ENCODE measurements at regions not wholly inside any gene's neighbourhood (a gene's known extent, or its start where the extent isn't known, plus 50 kb on each side); places are given as distances from the start of the nearest gene placed in this dataset.

DNA sequence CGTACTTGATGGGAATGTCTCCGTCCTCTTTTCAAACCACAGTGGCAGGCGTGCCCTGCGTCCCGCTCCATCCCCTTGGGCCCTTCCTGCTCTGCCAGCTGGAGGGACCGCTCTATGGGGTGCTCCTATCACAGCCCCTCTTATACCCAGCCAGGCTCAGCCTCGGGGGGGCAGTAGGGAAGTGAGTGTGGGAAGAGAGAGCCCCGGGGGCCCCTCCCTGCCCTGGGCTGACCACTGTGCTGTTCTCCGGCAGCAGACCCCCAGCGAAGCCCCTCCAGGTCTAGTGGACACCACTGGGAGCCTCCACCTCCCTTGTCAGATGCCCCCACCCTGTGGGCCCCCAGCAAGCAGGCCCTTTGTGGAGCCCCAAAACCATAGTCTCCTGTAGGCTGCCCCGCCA, 572.5 kb downstream of the BRD1 start:
- peak; percentile 48 for DNase-seq (ENCODE audit: low spot score)
- intact Hi-C loops (cut with DNase I) = no loop called here

GRCh38 chr22:49253656-49254055, 574.0 kb downstream of the BRD1 start:
- intact Hi-C loops (cut with DNase I) = no loop called here
- DNase-seq (ENCODE audit: low spot score) = peak; percentile 48

DNA sequence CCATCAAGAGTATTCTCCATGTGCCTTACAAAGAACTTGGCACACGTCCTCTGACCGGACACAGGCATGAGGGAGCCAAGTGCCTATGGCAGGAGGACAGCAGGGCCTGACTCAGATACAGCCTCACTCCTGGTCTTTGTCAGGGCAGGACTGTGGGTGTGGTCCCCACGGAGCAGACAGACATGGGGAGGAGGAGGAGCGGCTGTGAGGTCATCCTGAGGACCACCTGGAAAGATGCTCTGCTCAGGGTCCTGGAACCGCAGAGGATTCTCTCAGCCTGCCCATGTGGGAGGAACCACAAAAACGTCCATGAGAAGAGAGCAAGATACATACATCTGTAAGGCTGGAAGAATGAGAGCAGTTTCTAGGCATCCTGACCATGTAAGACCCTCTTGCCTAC, 576.3 kb downstream of the BRD1 start:
- intact Hi-C loops (cut with DNase I) = no loop called here
- DNase-seq (ENCODE audit: low spot score) = peak; percentile 35

DNA sequence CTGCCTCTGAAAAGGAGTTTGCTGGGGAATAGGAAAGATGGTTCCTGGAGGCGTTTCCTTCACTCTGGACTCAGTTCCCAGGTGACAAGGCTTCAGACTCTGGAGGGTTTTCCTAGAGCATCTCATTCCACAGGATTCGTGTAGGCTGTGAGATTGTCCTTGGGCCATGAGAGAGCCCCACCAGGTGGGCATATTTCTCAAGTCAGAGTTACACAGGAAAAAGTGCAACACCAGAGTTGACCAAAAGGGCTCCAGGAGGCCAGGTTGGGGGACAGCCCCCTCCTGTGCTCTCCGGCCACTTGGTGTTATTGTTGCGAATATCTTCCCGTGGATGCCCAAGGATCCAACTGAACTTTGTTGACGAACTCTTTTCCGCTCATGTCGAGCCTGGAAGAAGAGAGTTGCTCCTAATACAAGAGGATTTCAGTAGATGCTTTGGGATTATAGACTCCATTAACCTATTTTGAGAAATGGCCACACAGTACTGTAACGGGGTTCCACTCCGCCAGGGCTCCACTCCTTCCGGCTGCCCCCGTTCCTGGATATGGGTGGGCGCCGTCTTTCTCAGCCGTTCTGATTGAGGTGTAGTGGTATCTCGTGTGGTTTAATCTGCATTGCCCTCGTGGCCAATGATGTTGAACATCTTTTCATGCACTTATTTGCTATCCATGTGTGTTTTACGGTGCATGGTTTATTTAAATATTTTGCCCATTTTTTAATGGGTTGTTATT, 580.3 kb downstream of the BRD1 start:
- DNase-seq (ENCODE audit: low spot score) = no peak
- intact Hi-C loops (cut with DNase I) = no loop called here

GRCh38 chr22:49244466-49245420, 582.9 kb downstream of the BRD1 start:
- intact Hi-C loops (cut with DNase I) = no loop called here
- DNase-seq (ENCODE audit: low spot score) = peak; percentile 58

DNA sequence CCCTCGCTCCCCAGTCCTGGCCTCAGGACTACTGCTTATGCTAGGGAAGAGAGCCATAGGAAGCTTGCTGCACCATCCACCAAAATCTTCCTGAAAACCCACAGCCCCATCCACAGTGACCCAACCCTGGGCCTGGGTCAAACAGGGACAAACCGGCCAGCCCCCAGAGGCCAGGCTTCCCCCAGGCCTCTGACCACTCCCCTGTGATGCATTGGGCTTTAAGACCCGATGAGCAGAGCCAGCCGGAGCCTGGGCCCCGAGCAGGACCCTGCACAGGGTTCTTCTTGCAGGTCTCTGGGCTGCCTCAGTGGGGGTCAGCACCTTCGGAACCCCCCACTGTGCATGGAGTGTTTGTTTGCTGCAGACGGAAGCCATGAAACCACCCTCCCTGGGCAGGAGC, 583.7 kb downstream of the BRD1 start:
- DNase-seq (ENCODE audit: low spot score) = peak; percentile 49
- intact Hi-C loops (cut with DNase I) = no loop called here

- no peak for DNase-seq (ENCODE audit: low spot score)
- intact Hi-C loops (cut with DNase I) = no loop called here
These were observed 584.3 kb downstream of the BRD1 start for GRCh38 chr22:49243335-49243734.

DNA sequence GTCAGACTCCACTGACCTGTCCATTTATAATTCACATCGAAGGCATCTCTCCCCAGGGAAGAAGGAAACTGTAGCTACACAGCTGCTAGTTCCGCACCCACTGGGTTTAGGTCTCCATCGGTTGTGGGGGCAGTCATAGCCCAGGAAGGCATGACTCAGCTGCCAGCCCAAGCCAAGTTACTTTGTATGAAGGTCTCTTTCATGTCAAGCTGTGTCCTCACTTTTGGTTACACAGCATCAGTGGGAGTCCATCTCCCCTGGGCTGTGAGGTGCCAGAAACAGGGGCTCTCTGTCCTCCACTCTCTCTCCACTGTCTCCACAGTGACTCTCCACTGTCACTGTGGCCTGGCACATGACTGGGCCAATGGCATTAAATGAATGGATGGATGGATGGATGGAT, 585.2 kb downstream of the BRD1 start:
- intact Hi-C loops (cut with DNase I) = no loop called here
- no peak for DNase-seq (ENCODE audit: low spot score)

DNA sequence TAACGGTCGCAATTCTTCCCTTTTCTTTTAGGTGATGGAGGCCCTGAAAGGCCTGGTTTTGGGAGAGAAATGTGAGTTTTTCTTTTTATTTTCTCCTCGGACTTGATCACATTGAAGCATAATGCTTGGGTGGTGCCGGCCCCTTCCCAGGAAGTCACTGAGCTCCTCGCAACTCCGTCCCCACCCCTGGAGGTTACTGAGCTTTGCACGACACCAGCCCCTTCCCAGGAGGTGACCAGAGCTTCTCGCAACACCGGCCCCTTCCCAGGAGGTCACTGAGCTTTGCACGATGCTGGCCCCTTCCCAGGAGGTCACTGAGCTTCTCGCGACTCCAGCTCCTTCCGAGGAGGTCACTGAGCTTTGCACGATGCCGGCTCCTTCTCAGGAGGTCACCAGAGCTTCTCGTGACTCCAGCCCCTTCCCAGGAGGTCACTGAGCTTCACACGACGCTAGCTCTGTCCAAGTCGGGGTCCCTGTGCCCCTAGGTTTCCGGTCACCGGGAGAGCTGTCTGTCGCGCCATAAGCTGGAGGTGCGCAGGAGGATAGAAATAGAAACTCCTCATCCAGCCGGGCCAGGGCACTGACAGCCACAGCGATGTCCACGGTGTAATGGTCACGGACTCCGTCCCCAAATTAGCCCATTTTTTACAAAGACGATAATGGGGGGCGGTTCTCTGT, 586.4 kb downstream of the BRD1 start:
- DNase-seq (ENCODE audit: low spot score) = no peak
- intact Hi-C loops (cut with DNase I) = no loop called here

DNA sequence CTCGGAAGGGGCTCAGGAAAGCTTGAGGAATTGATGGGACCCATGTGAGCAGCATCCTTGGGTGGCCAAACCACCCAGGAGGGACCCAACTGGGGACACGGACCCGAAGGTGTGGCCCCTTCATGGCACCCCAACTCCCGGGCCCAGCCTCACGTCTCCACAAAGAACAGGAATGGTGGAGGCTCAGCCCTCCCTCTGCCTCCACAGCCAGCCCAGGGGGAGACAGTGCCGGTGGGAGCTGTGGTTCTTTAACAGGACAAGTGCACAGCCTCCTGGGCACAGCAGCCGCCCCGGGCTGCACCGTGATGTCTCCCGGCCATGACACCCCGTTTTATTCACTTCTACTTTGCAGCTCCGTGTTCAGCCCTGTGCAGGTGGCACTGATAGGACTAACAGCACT, 587.2 kb downstream of the BRD1 start:
- DNase-seq (ENCODE audit: low spot score) = no peak
- intact Hi-C loops (cut with DNase I) = no loop called here

GRCh38 chr22:49240016-49240380, 587.7 kb downstream of the BRD1 start:
- no peak for DNase-seq (ENCODE audit: low spot score)
- intact Hi-C loops (cut with DNase I) = no loop called here

DNA sequence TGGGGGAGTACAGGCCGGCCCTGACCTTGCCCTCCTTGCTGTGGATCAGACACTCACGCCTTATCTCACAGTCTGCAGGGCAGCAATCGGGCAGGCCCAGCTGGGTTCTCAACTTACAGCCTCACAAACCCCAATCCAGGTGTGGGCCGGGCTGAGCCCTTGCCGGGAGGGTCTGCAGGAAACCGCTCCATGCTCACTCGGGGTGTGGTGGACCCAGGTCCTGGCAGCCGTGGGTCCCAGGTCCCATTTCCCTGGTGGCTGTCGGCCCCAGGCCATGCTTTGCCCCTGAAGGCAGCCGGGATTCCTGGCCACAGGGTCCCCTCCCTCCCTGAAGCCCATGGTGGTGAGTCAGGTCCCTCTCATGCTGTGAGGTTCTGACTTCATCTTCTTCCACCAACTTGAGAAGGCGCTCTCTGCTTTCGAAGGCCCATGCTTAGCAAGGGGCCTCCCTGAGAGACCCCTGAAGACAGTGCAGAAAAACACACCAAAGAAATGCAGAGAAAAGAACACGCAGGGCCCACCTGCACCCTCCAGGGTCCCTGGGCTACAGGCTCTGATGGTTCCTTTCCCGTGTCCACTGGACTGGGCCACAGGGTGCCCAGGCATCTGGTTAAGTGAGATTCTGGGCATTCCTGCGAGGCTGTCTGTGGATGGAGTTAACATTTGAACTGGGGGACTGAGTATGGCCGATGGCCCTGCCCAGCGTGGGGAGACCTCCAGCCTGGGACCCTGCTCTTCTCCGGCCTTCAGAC, 588.2 kb downstream of the BRD1 start:
- no peak for DNase-seq (ENCODE audit: low spot score)
- intact Hi-C loops (cut with DNase I) = no loop called here

- no peak for DNase-seq (ENCODE audit: low spot score)
These were observed 589.2 kb downstream of the BRD1 start for GRCh38 chr22:49238181-49239141.

GRCh38 chr22:49237703-49238102, 590.0 kb downstream of the BRD1 start:
- intact Hi-C loops (cut with DNase I) = no loop called here
- peak; percentile 72 for DNase-seq (ENCODE audit: low spot score)

More at GRCh38 chr22:49238181-49239141, 589.2 kb downstream of the BRD1 start:
- intact Hi-C loops (cut with DNase I) = no loop called here

DNA sequence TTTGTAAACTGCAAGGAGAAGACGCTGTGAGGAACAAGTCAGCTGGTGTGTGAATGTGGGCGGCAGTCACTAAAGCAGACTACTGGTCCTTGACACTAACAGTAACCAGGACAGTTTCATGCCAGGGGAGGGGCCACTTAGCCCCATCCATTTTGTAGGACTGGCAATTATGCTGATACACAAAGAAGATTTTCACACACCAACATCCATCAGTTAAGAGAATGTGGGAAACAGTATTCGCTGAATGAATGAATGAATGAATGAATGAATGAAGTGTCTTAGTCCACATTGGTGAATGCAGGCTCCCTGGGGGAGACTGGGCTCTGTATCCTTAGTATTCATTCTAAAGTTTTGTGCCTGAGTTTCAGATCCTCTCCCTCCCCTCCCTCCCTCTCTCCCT, 590.4 kb downstream of the BRD1 start:
- DNase-seq (ENCODE audit: low spot score) = no peak
- intact Hi-C loops (cut with DNase I) = no loop called here

- DNase-seq (ENCODE audit: low spot score) = peak; percentile 57
- intact Hi-C loops (cut with DNase I) = no loop called here
These were observed 591.1 kb downstream of the BRD1 start for GRCh38 chr22:49236541-49237075.

DNA sequence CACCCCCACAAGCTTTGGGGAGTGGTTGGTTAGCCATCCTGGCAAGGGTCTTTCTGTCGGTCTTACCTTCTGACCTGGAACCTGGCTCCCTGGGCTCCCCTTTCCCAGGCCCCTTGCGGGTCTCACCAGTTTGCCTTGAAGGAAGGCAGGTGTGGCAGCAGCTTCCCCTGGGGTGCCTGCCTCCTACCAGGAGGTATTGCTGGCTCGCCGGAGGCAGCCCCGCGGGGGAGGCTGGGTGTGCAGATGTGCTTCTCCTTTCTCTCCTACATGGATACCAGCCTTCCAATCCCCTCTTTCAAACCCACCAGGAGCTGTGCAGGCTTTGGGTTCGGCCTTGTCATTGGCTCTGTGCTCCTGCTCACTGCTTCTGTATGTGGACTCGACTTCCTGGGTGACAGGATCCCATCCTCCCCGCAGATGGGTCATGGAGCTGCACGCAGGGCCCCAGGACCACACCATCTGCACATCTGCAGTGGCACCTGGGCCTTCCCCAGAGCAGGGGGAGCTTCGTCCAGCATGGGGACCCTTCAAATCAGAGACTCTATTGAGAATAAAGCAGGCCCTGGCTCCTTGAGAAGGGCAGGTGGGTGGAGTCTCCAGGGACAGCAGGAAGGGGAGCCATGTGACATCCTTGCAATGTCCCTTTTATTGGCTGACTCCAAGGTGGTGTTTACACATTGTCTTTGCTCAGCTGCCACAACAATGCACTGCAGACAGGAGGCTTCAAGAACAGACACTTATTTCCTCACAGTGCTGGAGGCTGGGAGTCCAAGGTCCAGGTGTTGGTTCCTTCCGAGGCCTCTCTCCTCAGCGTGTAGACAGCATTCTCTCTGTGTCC, 592.0 kb downstream of the BRD1 start:
- DNase-seq (ENCODE audit: low spot score) = peak; percentile 67
- intact Hi-C loops (cut with DNase I) = no loop called here
